ENCODE measurements at regions not wholly inside any gene's neighbourhood (a gene's known extent, or its start where the extent isn't known, plus 50 kb on each side); places are given as distances from the start of the nearest gene placed in this dataset.

DNA sequence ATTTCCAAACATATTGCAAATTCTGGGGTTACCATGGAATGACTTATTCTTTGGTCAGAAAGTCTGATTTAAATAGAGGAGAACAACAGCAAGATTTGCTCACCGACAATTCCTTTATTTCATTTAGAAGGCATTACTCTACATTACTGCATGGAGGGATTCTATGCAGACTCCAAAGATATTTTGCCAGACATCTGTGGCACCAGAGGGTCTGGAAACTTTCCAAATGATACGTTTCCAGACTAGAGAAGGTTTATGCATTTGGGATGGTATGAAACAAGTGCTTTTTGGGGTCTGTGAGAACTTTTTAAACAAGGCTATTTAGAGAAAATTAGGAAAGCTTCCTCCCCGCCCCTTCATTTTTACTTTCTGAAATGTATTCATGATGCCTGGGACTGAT lies 125.3 kb downstream of the SAMD9 start:
- Histone ChIP-seq H3K9me3 (ENCODE audit: insufficient read depth, low read depth, low read length) (no peaks in the 10 kb centered on the region), H3K27ac (ENCODE audit: low read length) (no peak overlapping the region), H3K4me3 (ENCODE audit: low read length) (no peak overlapping the region), H3K9ac (ENCODE audit: low read depth, low read length) (no peak overlapping the region), H3K27me3 (ENCODE audit: insufficient read depth, low read length) (no peaks in the 10 kb centered on the region), H3K4me1 (ENCODE audit: insufficient read depth, low read length) (peaks cover 12% of the 10 kb centered on the region; the same call in 1 of the 2 replicates), H3K36me3 (ENCODE audit: insufficient read depth, low read depth, low read length) (no peaks in the 10 kb centered on the region)

DNA sequence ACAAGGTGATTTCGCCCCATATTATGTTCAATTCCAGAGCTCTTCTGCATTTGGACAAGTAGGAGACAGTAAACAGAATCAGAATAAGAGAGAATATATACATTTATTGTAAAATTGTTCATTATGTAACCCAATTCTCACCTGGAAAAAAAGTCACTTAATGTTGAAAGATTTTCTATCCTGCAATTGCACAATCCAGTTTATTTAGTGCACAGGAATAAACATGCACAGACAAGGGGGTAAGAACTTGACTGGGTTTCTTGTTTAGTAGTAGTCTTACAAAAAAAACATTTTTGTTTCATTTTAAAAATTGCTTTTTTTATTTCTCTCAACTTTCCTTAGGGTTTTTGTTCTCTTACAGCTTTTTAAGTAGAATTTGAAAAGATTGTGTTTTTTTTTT lies 126.6 kb downstream of the SAMD9 start:
- H3K36me3 ChIP-seq (ENCODE audit: insufficient read depth, low read depth, low read length): no peaks in the 10 kb centered on the region
- H3K9me3 ChIP-seq (ENCODE audit: insufficient read depth, low read depth, low read length): no peaks in the 10 kb centered on the region
- peaks cover 12% of the 10 kb centered on the region; the same call in 1 of the 2 replicates for H3K4me1 ChIP-seq (ENCODE audit: insufficient read depth, low read length)
- H3K9ac ChIP-seq (ENCODE audit: low read depth, low read length): no peak overlapping the region
- no peaks in the 10 kb centered on the region for H3K27me3 ChIP-seq (ENCODE audit: insufficient read depth, low read length)
- no peak overlapping the region for H3K27ac ChIP-seq (ENCODE audit: low read length)
- H3K4me3 ChIP-seq (ENCODE audit: low read length): no peak overlapping the region

DNA sequence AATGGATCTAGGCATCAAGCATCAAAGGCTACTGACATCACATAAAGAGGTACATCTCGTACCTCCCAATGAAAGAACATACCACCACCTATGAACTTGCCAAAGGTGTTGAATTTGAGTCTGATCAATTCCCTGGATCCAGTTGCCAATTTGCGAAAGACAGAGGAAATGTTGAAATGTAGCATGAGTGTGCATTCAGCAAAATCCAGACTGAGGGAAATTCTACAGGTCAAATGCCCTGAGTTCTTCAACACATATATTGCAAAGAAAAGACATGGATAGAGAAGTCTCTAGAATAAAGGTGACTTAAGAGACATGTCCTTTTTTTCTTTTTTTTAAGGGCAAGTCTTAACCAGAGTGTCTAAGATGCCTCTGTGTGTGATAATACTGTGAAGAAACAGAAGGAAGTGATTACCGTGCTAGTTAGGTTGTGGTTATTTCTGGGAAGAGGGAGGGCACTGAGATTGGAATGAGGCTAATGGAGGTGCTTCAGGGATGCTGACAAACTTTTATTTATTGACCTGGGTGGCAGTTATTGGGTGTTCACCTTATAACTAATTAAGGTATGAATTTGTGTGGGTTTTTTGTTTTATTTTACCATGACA lies 128.7 kb downstream of the SAMD9 start:
- no peak overlapping the region for H3K4me3 ChIP-seq (ENCODE audit: low read length)
- no peak overlapping the region for H3K27ac ChIP-seq (ENCODE audit: low read length)
- H3K27me3 ChIP-seq (ENCODE audit: insufficient read depth, low read length): no peaks in the 10 kb centered on the region

DNA sequence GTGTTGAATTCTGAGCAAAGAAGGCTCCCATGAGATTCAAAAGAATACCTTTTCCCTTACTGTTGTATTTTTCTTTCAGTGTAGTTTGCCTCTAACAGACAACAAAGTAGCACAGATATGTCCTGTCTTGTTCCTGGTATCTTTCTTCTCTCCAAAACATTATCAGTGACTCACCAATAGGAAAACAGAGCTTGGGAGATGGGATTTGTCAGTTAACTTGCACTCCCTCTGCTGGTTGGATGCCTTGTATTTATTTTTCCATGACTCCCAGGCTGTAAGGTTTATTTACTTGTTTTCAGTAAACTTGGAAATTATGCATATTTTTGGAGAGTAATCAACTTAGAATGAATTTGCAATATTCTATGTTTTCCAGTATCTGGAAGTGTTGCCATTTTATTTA lies 129.7 kb downstream of the SAMD9 start:
- Histone ChIP-seq H3K9ac (ENCODE audit: low read depth, low read length) (no peak overlapping the region), H3K27ac (ENCODE audit: low read length) (no peak overlapping the region), H3K4me3 (ENCODE audit: low read length) (no peak overlapping the region), H3K4me1 (ENCODE audit: insufficient read depth, low read length) (peaks cover 12% of the 10 kb centered on the region; the same call in 1 of the 2 replicates), H3K9me3 (ENCODE audit: insufficient read depth, low read depth, low read length) (no peaks in the 10 kb centered on the region), H3K27me3 (ENCODE audit: insufficient read depth, low read length) (no peaks in the 10 kb centered on the region), H3K36me3 (ENCODE audit: insufficient read depth, low read depth, low read length) (no peaks in the 10 kb centered on the region)

More for the DNA sequence above, 128.7 kb downstream of the SAMD9 start:
- Histone ChIP-seq H3K9ac (ENCODE audit: low read depth, low read length) (no peak overlapping the region), H3K4me1 (ENCODE audit: insufficient read depth, low read length) (peaks cover 12% of the 10 kb centered on the region; the same call in 1 of the 2 replicates), H3K9me3 (ENCODE audit: insufficient read depth, low read depth, low read length) (no peaks in the 10 kb centered on the region), H3K36me3 (ENCODE audit: insufficient read depth, low read depth, low read length) (no peaks in the 10 kb centered on the region)

DNA sequence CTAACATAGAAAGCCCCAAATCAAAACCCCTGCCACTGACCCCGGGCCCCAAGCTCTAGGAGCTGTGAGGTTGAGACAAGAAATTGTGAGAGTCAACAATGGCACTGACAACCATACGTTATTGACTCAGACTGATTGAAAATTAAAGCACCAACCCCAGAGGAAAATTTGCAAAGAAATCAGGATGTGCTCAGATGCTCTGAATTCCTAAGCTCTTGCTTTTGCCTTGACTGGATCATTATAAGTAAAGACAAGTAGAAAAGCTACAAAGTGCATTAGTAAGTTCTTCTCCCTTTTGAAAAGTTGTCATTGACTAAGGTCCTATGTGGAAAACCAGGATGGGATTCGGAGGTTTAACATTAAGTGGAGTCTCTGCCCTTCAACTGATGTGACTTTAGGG lies 130.2 kb downstream of the SAMD9 start:
- H3K27me3 ChIP-seq (ENCODE audit: insufficient read depth, low read length): no peaks in the 10 kb centered on the region
- no peak overlapping the region for H3K4me3 ChIP-seq (ENCODE audit: low read length)
- H3K9me3 ChIP-seq (ENCODE audit: insufficient read depth, low read depth, low read length): no peaks in the 10 kb centered on the region
- H3K27ac ChIP-seq (ENCODE audit: low read length): no peak overlapping the region
- no peaks in the 10 kb centered on the region for H3K36me3 ChIP-seq (ENCODE audit: insufficient read depth, low read depth, low read length)
- H3K4me1 ChIP-seq (ENCODE audit: insufficient read depth, low read length): peaks cover 8% of the 10 kb centered on the region; the same call in 1 of the 2 replicates
- H3K9ac ChIP-seq (ENCODE audit: low read depth, low read length): no peak overlapping the region

DNA sequence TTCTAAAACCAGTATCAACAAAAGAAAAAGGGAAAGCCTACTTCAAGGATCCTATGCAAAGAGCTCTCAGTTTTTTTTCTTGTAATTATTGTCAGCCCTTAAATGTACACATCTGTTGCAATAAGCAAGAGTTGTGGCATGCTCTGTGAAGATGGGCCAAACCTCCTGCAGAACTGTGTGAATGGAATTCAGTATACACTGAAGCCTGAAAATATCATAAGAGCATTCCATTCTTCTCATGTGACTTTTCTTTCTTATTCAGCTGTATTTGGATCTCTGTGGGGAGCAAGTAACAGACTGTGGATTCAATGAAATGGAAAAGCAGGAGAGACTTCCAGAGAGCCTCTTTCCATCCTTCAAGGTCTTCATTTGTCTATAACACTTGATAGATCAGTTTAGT lies 130.7 kb downstream of the SAMD9 start:
- Histone ChIP-seq H3K9me3 (ENCODE audit: insufficient read depth, low read depth, low read length) (no peaks in the 10 kb centered on the region), H3K27me3 (ENCODE audit: insufficient read depth, low read length) (no peaks in the 10 kb centered on the region), H3K27ac (ENCODE audit: low read length) (no peak overlapping the region), H3K9ac (ENCODE audit: low read depth, low read length) (no peak overlapping the region), H3K36me3 (ENCODE audit: insufficient read depth, low read depth, low read length) (no peaks in the 10 kb centered on the region), H3K4me3 (ENCODE audit: low read length) (no peak overlapping the region), H3K4me1 (ENCODE audit: insufficient read depth, low read length) (peaks cover 3% of the 10 kb centered on the region; the same call in 1 of the 2 replicates)

DNA sequence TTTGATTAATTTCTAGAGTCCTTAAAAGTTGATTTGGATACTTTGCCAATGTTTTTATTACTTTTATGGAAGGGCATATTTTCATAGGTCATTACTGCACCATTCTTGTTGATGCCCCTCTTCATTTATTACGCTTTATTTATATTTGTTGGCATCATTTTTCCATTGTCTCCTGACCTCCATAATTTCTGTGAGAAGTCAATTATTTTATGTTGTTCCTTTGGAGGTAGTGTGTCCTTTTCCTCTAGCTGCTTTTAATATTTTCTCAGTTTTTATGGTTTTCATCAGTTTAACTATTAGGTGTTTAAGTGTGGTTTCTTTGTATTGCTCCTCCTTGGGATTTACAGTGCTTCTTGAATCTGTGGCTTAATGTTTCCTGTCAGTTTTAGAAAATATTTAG lies 134.9 kb downstream of the SAMD9 start:
- no peaks in the 10 kb centered on the region for H3K4me1 ChIP-seq (ENCODE audit: insufficient read depth, low read length)
- no peak overlapping the region for H3K9ac ChIP-seq (ENCODE audit: low read depth, low read length)
- H3K4me3 ChIP-seq (ENCODE audit: low read length): no peak overlapping the region
- H3K27me3 ChIP-seq (ENCODE audit: insufficient read depth, low read length): no peaks in the 10 kb centered on the region
- no peaks in the 10 kb centered on the region for H3K36me3 ChIP-seq (ENCODE audit: insufficient read depth, low read depth, low read length)
- no peaks in the 10 kb centered on the region for H3K9me3 ChIP-seq (ENCODE audit: insufficient read depth, low read depth, low read length)
- no peak overlapping the region for H3K27ac ChIP-seq (ENCODE audit: low read length)

DNA sequence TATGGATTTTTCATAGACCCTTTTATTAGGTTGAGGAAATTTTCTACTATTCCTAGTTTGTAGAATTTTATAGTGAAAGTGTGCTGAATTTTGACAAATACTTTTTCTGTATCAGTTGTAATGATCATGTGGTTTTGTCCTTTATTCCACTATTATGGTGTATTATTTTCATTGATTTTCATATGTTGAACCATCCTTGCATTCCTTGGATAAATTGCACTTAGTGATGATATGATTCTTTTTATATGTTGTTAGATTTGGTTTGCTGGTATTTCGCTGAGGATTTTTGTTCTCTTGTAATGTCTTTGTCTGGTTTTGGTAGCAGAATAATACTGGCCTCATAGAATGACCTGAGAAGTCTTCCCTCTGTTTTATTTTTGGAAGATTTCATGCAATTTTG lies 140.6 kb upstream of the CDK6 start:
- H3K36me3 ChIP-seq (ENCODE audit: insufficient read depth, low read depth, low read length): no peaks in the 10 kb centered on the region
- no peak overlapping the region for H3K27ac ChIP-seq (ENCODE audit: low read length)
- H3K9ac ChIP-seq (ENCODE audit: low read depth, low read length): no peak overlapping the region
- peaks cover 10% of the 10 kb centered on the region; the same call in 1 of the 2 replicates for H3K9me3 ChIP-seq (ENCODE audit: insufficient read depth, low read depth, low read length)
- H3K27me3 ChIP-seq (ENCODE audit: insufficient read depth, low read length): no peaks in the 10 kb centered on the region
- no peaks in the 10 kb centered on the region for H3K4me1 ChIP-seq (ENCODE audit: insufficient read depth, low read length)
- no peak overlapping the region for H3K4me3 ChIP-seq (ENCODE audit: low read length)

DNA sequence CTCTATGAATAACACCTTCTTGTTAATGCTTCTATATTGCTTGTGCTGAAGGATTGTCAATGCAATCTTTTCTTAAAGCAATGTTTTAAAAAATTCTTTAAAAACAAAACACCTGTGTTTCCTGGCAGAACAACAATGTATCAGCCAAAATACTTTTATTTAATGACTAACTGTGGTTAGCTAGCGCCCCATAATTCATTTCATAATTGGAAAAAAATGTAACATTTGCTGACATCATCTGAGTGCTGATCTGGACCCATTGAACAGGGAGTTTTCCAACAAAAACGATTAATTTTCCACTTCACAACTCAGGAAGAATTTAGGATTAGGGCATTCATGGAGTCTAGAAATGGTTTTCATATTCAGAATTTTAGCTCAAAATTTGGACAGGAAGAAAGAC lies 137.6 kb upstream of the CDK6 start:
- Histone ChIP-seq H3K36me3 (ENCODE audit: insufficient read depth, low read depth, low read length) (no peaks in the 10 kb centered on the region), H3K9ac (ENCODE audit: low read depth, low read length) (no peak overlapping the region), H3K27me3 (ENCODE audit: insufficient read depth, low read length) (no peaks in the 10 kb centered on the region), H3K27ac (ENCODE audit: low read length) (no peak overlapping the region), H3K4me3 (ENCODE audit: low read length) (no peak overlapping the region), H3K9me3 (ENCODE audit: insufficient read depth, low read depth, low read length) (peaks cover 10% of the 10 kb centered on the region; the same call in 1 of the 2 replicates), H3K4me1 (ENCODE audit: insufficient read depth, low read length) (no peaks in the 10 kb centered on the region)

DNA sequence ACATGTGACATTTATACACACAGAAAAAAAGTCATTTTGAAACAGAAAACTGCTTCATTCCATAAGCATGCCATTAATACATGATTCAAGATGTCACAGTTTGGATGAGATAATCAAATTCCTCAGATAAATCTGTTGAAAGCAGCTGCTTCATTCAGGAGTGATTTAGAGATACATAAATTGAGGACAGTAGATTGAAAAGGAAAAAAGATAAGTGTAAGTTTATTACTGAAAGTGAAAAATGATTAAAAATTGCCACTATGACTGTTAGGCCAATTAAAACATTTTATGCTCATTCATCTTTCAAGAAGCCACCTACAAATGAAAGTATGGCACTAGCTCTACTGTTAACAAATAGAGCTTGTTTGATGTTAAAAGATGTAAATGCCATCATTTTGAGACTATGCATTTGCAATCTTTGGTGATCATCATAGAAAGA lies 136.9 kb upstream of the CDK6 start:
- no peaks in the 10 kb centered on the region for H3K27me3 ChIP-seq (ENCODE audit: insufficient read depth, low read length)
- H3K4me1 ChIP-seq (ENCODE audit: insufficient read depth, low read length): no peaks in the 10 kb centered on the region
- peaks cover 10% of the 10 kb centered on the region; the same call in 1 of the 2 replicates for H3K9me3 ChIP-seq (ENCODE audit: insufficient read depth, low read depth, low read length)
- H3K36me3 ChIP-seq (ENCODE audit: insufficient read depth, low read depth, low read length): no peaks in the 10 kb centered on the region
- no peak overlapping the region for H3K27ac ChIP-seq (ENCODE audit: low read length)
- no peak overlapping the region for H3K4me3 ChIP-seq (ENCODE audit: low read length)
- H3K9ac ChIP-seq (ENCODE audit: low read depth, low read length): no peak overlapping the region

DNA sequence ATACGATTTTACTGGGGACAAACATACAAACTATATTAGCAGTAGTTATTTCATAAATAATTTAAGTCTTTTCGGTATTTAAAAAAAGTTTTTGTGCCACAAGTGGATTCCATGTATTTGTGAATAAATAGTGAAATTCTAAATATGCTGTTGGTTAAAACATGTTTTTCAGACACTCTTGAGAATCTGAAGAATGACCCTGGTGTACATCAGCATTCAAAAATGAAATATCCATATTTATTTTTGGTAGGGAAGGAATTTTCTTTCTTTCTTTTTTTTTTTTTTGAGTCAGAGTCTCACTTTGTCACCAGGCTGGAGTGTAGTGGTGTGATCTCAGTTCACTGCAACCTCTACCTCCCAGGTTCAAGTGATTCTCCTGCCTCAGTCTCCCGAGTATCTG lies 136.1 kb upstream of the CDK6 start:
- no peak overlapping the region for H3K4me3 ChIP-seq (ENCODE audit: low read length)
- H3K4me1 ChIP-seq (ENCODE audit: insufficient read depth, low read length): no peaks in the 10 kb centered on the region
- peaks cover 10% of the 10 kb centered on the region; the same call in 1 of the 2 replicates for H3K9me3 ChIP-seq (ENCODE audit: insufficient read depth, low read depth, low read length)
- H3K36me3 ChIP-seq (ENCODE audit: insufficient read depth, low read depth, low read length): no peaks in the 10 kb centered on the region
- H3K9ac ChIP-seq (ENCODE audit: low read depth, low read length): no peak overlapping the region
- no peaks in the 10 kb centered on the region for H3K27me3 ChIP-seq (ENCODE audit: insufficient read depth, low read length)
- no peak overlapping the region for H3K27ac ChIP-seq (ENCODE audit: low read length)

DNA sequence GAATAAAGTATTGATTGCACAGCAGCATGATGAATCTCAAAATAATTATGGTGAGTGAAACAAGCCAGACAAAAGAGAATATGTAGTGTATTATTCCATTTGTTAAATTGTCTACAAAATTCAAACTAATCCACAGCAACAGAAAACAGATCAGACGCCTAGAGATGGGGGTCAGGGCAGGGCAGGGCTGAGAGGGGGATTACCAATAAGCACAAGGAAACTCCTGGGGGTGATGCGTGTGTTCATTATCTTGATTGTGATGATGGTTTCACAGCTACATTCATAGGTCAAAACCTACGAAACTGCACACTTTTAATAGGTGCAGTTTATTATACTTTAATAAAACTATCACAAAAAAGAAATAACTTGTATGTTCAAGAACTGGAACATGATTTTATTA lies 132.7 kb upstream of the CDK6 start:
- Histone ChIP-seq H3K27me3 (ENCODE audit: insufficient read depth, low read length) (no peaks in the 10 kb centered on the region), H3K27ac (ENCODE audit: low read length) (no peak overlapping the region), H3K9me3 (ENCODE audit: insufficient read depth, low read depth, low read length) (no peaks in the 10 kb centered on the region; the same call in 1 of the 2 replicates), H3K4me3 (ENCODE audit: low read length) (no peak overlapping the region), H3K9ac (ENCODE audit: low read depth, low read length) (no peak overlapping the region), H3K36me3 (ENCODE audit: insufficient read depth, low read depth, low read length) (no peaks in the 10 kb centered on the region), H3K4me1 (ENCODE audit: insufficient read depth, low read length) (no peaks in the 10 kb centered on the region)

Measured in iPS-20b (cell line).